ENCODE measurements at regions not wholly inside any gene's neighbourhood (a gene's known extent, or its start where the extent isn't known, plus 50 kb on each side); places are given as distances from the start of the nearest gene placed in this dataset.

DNA sequence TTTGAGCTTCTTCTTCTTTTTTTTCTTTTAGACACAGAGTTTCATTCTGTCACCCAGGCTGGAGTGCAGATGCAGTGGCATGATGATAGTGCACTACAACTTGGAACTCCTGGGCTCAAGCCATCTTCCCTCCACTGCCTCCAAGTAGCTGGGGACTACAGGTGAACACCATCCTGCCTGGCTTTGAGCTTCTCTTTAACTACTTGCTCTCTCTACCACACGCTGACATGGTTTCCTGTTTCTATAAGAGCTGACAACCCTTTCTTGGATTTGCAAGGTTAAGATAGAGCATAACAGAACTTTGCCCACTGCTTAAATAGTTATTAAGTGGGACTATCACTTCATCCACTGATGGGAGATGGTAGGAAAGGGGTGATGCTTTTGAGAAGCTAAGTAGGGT lies 82.4 kb upstream of the SLC38A2 start:
- TF ChIP-seq, protein P1, sequence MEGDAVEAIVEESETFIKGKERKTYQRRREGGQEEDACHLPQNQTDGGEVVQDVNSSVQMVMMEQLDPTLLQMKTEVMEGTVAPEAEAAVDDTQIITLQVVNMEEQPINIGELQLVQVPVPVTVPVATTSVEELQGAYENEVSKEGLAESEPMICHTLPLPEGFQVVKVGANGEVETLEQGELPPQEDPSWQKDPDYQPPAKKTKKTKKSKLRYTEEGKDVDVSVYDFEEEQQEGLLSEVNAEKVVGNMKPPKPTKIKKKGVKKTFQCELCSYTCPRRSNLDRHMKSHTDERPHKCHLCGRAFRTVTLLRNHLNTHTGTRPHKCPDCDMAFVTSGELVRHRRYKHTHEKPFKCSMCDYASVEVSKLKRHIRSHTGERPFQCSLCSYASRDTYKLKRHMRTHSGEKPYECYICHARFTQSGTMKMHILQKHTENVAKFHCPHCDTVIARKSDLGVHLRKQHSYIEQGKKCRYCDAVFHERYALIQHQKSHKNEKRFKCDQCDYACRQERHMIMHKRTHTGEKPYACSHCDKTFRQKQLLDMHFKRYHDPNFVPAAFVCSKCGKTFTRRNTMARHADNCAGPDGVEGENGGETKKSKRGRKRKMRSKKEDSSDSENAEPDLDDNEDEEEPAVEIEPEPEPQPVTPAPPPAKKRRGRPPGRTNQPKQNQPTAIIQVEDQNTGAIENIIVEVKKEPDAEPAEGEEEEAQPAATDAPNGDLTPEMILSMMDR (IDR thresholded peaks at IDR 0.05; ENCODE audit: low read depth, low read length, missing control alignments) = no peak
- DNase-seq = no peak
- H3K27ac ChIP-seq = no peak overlapping the region
- no peak overlapping the region for H3K4me3 ChIP-seq (ENCODE audit: low read depth, low read length)
- H3K27me3 ChIP-seq (replicated peaks) = no peaks in the 10 kb centered on the region
- no peaks in the 10 kb centered on the region for H3K36me3 ChIP-seq (replicated peaks)
- in situ Hi-C loops (cut with HindIII; ENCODE audit: low pct_ligation_motif_present, low sequenced_read_pairs) = no loop called here

DNA sequence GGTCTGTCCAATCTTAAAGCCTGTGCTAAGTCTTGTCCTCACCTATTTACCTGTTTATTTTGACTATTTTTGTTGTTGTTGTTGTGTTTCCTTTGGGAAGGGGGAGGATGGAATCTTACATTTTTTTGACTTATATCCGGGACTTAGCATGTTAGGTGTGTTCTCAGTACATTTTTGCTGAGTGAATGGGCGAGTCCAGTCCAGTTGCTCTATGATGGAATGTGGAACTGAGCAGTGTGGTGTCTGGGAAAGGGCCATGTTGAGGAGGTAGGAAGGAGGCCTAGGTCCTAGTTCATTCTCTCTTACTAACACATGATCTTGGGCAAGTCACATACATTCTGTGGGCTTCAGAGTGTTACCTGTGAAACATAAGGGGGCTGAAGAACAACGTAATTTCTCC lies 80.9 kb upstream of the SLC38A2 start:
- in situ Hi-C loops (cut with HindIII; ENCODE audit: low pct_ligation_motif_present, low sequenced_read_pairs) = no loop called here
- DNase-seq = no peak
- Histone ChIP-seq H3K4me3 (ENCODE audit: low read depth, low read length) (no peak overlapping the region), H3K27me3 (replicated peaks) (no peaks in the 10 kb centered on the region), H3K36me3 (replicated peaks) (no peaks in the 10 kb centered on the region), H3K27ac (no peak overlapping the region)
- TF ChIP-seq, protein P1 (IDR thresholded peaks at IDR 0.05; ENCODE audit: low read depth, low read length, missing control alignments) = no peak

DNA sequence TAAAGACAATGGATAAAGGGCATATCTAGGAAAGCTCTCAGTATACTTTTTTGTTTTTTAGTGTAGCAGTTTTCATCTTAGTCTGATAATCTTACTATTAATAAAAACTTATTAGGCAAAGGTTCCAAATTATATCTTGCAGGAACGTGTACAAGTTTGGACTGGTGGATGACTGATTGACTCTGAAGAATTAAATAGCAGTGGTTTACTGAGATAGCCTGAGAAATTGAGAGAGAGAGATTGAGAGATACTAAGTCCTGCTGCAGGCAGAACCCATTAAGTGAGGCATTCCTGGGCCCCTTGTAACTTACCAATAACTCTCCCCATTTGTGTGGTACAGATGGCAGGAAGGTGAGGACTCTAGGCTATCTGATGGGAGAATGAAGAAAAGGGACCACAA lies 80.2 kb upstream of the SLC38A2 start:
- H3K27ac ChIP-seq = no peak overlapping the region
- TF ChIP-seq, protein P1 (IDR thresholded peaks at IDR 0.05; ENCODE audit: low read depth, low read length, missing control alignments) = no peak
- in situ Hi-C loops (cut with HindIII; ENCODE audit: low pct_ligation_motif_present, low sequenced_read_pairs) = no loop called here

DNA sequence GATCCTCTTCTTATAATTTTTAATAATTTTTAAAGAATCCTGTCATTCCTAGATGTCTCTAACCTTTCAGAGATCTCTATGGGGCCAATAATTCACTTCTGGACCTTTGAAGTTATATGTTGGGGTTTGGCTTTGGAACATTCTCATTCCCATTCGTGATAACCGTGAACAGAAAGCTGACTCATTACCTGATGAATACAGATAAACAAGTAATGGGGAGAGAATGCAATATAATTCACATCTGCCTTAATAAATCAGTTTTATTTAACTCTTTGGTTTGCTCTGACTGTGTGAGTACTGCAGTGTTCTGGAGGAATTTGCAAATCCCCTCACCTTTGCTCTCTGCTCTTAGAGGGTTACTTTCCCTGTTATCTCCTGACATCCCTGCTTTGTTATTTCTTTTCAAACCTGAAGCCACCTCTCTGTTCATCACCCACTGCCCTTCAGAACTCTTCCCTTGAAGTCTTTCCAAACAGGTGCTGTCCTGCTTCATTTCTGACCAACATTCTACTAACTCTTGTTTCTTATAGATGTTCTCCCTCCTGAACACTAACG lies 79.6 kb upstream of the SLC38A2 start:
- Histone ChIP-seq H3K36me3 (replicated peaks) (no peaks in the 10 kb centered on the region), H3K4me3 (ENCODE audit: low read depth, low read length) (no peak overlapping the region), H3K27me3 (replicated peaks) (no peaks in the 10 kb centered on the region), H3K27ac (no peak overlapping the region)
- in situ Hi-C loops (cut with HindIII; ENCODE audit: low pct_ligation_motif_present, low sequenced_read_pairs) = no loop called here
- no peak for DNase-seq
- TF ChIP-seq, protein P1 (IDR thresholded peaks at IDR 0.05; ENCODE audit: low read depth, low read length, missing control alignments) = no peak

More for the DNA sequence above, 80.2 kb upstream of the SLC38A2 start:
- no peaks in the 10 kb centered on the region for H3K27me3 ChIP-seq (replicated peaks)
- no peaks in the 10 kb centered on the region for H3K36me3 ChIP-seq (replicated peaks)
- DNase-seq = no peak
- no peak overlapping the region for H3K4me3 ChIP-seq (ENCODE audit: low read depth, low read length)

DNA sequence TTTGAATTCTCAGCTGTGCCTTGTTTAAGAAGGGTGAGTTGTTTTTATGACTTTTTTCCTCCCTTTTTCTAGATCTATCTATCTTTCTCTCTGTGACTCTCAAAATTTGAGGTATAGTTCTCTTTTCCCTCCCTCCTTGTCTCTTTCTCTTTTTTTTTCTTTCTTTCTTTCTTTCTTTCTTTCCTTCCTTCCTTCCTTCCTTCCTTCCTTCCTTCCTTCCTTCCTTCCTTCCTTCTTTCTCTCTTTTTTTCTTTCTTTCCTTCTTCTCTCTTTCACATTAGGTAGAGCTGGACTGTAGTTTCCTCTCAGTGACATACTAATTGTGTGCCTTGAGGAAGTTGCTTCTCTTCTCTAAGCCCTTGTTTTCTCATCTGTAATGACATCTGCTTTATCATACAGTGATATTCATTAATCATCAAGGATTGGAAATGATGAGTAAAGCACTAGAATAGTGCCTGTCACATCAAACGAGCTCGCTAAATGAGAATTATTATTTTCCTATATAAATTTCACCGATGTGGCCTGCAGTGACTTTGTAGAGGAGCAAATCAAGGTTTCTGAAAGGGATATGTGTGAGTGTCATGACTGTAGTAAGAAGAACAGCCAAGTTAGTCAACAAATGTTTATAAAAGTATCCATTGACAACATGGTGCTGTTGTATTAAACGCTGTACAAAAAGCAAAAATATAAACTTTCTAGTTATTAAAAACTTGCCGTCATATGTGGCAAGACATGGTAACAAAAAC lies 78.9 kb upstream of the SLC38A2 start:
- no peak overlapping the region for H3K4me3 ChIP-seq (ENCODE audit: low read depth, low read length)
- TF ChIP-seq, protein P1 (IDR thresholded peaks at IDR 0.05; ENCODE audit: low read depth, low read length, missing control alignments) = no peak
- no peaks in the 10 kb centered on the region for H3K36me3 ChIP-seq (replicated peaks)
- DNase-seq = no peak
- in situ Hi-C loops (cut with HindIII; ENCODE audit: low pct_ligation_motif_present, low sequenced_read_pairs) = no loop called here
- no peak overlapping the region for H3K27ac ChIP-seq
- H3K27me3 ChIP-seq (replicated peaks) = no peaks in the 10 kb centered on the region

Measured in brain microvascular endothelial cell (primary cell).